ENCODE measurements at regions not wholly inside any gene's neighbourhood (a gene's known extent, or its start where the extent isn't known, plus 50 kb on each side); places are given as distances from the start of the nearest gene placed in this dataset.
"Not testable (repeated sequence)": the region's sequence is repeated elsewhere in the genome, so short reads cannot be mapped to it uniquely, and the experiment has no call there.

DNA sequence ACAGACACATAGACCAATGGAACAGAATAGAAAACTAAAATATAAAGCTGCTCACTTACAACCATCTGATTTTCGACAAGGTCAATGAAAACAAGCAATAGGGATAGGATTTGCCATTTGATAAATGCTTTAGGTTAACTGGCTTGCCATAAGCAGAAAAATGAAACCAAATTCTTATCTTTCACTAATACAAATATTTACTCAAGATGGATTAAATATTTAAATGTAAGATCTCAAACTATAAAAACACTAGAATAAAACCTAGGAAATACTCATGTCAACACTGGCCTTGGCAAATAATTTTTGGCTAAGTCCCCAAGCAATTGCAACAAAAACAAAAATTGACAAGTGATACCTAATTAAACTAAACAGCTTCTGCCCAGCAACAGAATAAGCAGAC is 665.2 kb downstream of the TRIB2 start:
- POLR2A ChIA-PET; CTCF ChIA-PET; H3K9me3 ChIP-seq (ENCODE audit: control insufficient read depth, insufficient read depth, low read depth, low read length); H3K4me1 ChIP-seq (ENCODE audit: control insufficient read depth, insufficient read depth, low read length); H3K36me3 ChIP-seq (ENCODE audit: control insufficient read depth in 2 of 2, insufficient read depth in 1 of 2, low read length in 2 of 2); H3K4me3 ChIP-seq (ENCODE audit: low read depth, low read length); H3K27ac ChIP-seq (ENCODE audit: extremely low read depth, low read depth, low read length): not testable (repeated sequence)

DNA sequence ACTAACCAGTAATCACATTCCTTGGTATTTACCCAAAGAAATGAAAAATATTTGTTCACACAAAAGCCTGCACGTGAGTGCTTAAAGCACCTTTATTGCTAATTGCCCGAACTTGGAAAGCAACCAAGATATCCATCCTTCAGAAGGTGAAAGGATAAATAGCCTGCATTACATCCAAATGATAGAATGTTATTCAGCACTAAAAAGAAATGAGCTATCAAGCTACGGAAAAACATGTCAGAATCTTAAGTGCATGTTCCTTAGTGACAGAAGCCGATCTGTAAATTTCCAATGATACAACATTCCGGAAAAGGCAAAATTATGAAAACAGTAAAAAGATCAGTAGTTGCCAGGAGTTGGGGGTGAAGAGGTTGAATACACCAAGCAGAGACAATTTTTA is 672.4 kb downstream of the TRIB2 start:
- H3K4me1 ChIP-seq (ENCODE audit: control insufficient read depth, insufficient read depth, low read length); POLR2A ChIA-PET; H3K27ac ChIP-seq (ENCODE audit: extremely low read depth, low read depth, low read length); H3K4me3 ChIP-seq (ENCODE audit: low read depth, low read length); H3K9me3 ChIP-seq (ENCODE audit: control insufficient read depth, insufficient read depth, low read depth, low read length); H3K36me3 ChIP-seq (ENCODE audit: control insufficient read depth in 2 of 2, insufficient read depth in 1 of 2, low read length in 2 of 2); CTCF ChIA-PET: not testable (repeated sequence)

DNA sequence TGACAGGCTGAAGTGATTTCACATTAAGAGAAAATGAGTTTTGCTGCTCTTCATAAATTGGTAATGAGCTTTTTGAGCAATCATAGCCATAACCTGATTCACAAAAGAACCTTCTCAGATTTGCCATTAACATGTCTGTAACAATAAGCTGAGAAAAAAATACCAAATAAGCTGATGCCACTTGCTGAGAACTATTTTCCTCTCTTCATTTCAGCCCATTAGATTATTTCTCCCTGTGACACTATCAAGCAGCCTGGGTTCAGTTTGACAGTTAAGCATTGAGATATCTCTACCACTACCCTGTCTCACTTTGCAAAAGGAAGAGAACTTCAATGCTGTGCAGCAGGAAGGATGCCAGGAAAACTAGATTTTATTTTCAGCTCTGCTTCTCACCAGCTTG is 673.9 kb downstream of the TRIB2 start:
- ChIA-PET POLR2A (no interaction called here), CTCF (no interaction called here)
- Histone ChIP-seq H3K4me1 (ENCODE audit: control insufficient read depth, insufficient read depth, low read length) (no peaks in the 10 kb centered on the region), H3K27ac (ENCODE audit: extremely low read depth, low read depth, low read length) (no peak overlapping the region), H3K4me3 (ENCODE audit: low read depth, low read length) (no peak overlapping the region), H3K9me3 (ENCODE audit: control insufficient read depth, insufficient read depth, low read depth, low read length) (no peaks in the 10 kb centered on the region), H3K36me3 (ENCODE audit: control insufficient read depth in 2 of 2, insufficient read depth in 1 of 2, low read length in 2 of 2) (no peaks in the 10 kb centered on the region)
- TF ChIP-seq TCF7L2 (IDR thresholded peaks at IDR 0.05; ENCODE audit: borderline replicate concordance, low read depth, low read length) (no peak), ZNF514 (tag by site-specific recombination; IDR thresholded peaks at IDR 0.05) (no peak), ZNF184 (tag by site-specific recombination; IDR thresholded peaks at IDR 0.05) (no peak), ZNF529 (tag by site-specific recombination; IDR thresholded peaks at IDR 0.05; ENCODE audit: insufficient replicate concordance) (no peak), ZSCAN23 (tag by site-specific recombination; IDR thresholded peaks at IDR 0.05) (no peak), ZFP69B (tag by site-specific recombination; IDR thresholded peaks at IDR 0.05) (no peak), ZNF155 (tag by site-specific recombination; IDR thresholded peaks at IDR 0.05) (no peak), ZBTB20 (tag by site-specific recombination; IDR thresholded peaks at IDR 0.05) (no peak), ZNF670 (tag by site-specific recombination; IDR thresholded peaks at IDR 0.05; ENCODE audit: low read depth) (no peak), ZNF341 (tag by site-specific recombination; IDR thresholded peaks at IDR 0.05; ENCODE audit: low read depth) (no peak), ZNF202 (tag by site-specific recombination; IDR thresholded peaks at IDR 0.05; ENCODE audit: borderline replicate concordance) (no peak), ZNF169 (tag by site-specific recombination; IDR thresholded peaks at IDR 0.05) (no peak), ZNF132 (tag by site-specific recombination; IDR thresholded peaks at IDR 0.05; ENCODE audit: borderline replicate concordance) (no peak), SCRT1 (tag by site-specific recombination; IDR thresholded peaks at IDR 0.05; ENCODE audit: borderline replicate concordance) (no peak)
- TF ChIP-seq, protein P1, sequence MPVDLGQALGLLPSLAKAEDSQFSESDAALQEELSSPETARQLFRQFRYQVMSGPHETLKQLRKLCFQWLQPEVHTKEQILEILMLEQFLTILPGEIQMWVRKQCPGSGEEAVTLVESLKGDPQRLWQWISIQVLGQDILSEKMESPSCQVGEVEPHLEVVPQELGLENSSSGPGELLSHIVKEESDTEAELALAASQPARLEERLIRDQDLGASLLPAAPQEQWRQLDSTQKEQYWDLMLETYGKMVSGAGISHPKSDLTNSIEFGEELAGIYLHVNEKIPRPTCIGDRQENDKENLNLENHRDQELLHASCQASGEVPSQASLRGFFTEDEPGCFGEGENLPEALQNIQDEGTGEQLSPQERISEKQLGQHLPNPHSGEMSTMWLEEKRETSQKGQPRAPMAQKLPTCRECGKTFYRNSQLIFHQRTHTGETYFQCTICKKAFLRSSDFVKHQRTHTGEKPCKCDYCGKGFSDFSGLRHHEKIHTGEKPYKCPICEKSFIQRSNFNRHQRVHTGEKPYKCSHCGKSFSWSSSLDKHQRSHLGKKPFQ (tag by site-specific recombination; IDR thresholded peaks at IDR 0.05): no peak
- TF ChIP-seq, protein P2, sequence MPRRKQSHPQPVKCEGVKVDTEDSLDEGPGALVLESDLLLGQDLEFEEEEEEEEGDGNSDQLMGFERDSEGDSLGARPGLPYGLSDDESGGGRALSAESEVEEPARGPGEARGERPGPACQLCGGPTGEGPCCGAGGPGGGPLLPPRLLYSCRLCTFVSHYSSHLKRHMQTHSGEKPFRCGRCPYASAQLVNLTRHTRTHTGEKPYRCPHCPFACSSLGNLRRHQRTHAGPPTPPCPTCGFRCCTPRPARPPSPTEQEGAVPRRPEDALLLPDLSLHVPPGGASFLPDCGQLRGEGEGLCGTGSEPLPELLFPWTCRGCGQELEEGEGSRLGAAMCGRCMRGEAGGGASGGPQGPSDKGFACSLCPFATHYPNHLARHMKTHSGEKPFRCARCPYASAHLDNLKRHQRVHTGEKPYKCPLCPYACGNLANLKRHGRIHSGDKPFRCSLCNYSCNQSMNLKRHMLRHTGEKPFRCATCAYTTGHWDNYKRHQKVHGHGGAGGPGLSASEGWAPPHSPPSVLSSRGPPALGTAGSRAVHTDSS (tag by site-specific recombination; IDR thresholded peaks at IDR 0.05): no peak
- TF ChIP-seq, protein P3, sequence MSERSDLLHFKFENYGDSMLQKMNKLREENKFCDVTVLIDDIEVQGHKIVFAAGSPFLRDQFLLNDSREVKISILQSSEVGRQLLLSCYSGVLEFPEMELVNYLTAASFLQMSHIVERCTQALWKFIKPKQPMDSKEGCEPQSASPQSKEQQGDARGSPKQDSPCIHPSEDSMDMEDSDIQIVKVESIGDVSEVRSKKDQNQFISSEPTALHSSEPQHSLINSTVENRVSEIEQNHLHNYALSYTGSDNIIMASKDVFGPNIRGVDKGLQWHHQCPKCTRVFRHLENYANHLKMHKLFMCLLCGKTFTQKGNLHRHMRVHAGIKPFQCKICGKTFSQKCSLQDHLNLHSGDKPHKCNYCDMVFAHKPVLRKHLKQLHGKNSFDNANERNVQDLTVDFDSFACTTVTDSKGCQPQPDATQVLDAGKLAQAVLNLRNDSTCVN (tag by site-specific recombination; optimal IDR thresholded peaks at IDR 0.05): no peak
- TF ChIP-seq, protein P4, sequence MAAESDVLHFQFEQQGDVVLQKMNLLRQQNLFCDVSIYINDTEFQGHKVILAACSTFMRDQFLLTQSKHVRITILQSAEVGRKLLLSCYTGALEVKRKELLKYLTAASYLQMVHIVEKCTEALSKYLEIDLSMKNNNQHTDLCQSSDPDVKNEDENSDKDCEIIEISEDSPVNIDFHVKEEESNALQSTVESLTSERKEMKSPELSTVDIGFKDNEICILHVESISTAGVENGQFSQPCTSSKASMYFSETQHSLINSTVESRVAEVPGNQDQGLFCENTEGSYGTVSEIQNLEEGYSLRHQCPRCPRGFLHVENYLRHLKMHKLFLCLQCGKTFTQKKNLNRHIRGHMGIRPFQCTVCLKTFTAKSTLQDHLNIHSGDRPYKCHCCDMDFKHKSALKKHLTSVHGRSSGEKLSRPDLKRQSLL (tag by site-specific recombination; IDR thresholded peaks at IDR 0.05): no peak
